ENCODE measurements at regions not wholly inside any gene's neighbourhood (a gene's known extent, or its start where the extent isn't known, plus 50 kb on each side); places are given as distances from the start of the nearest gene placed in this dataset.

GRCh38 chr15:99511866-99512661, 53.7 kb upstream of the MEF2A start:
- TF ChIP-seq CTCF (IDR thresholded peaks at IDR 0.05; ENCODE audit: insufficient read depth, low read length, poor library complexity, severe bottlenecking) = no peak
- Histone ChIP-seq H3K4me3 (ENCODE audit: low read depth, low read length) (no peak overlapping the region), H3K36me3 (ENCODE audit: control insufficient read depth, insufficient read depth, low read length) (no peaks in the 10 kb centered on the region), H3K27me3 (ENCODE audit: control insufficient read depth, insufficient read depth, low read length) (no peaks in the 10 kb centered on the region)
- no peak for DNase-seq (ENCODE audit: low read depth)

- DNase-seq (ENCODE audit: low read depth) = no peak
- H3K4me3 ChIP-seq (ENCODE audit: low read depth, low read length) = no peak overlapping the region
- no peaks in the 10 kb centered on the region for H3K27me3 ChIP-seq (ENCODE audit: control insufficient read depth, insufficient read depth, low read length)
- no peaks in the 10 kb centered on the region for H3K36me3 ChIP-seq (ENCODE audit: control insufficient read depth, insufficient read depth, low read length)
- TF ChIP-seq CTCF (IDR thresholded peaks at IDR 0.05; ENCODE audit: insufficient read depth, low read length, poor library complexity, severe bottlenecking) = no peak
Measured at GRCh38 chr15:99514306-99514705, 51.5 kb upstream of the MEF2A start.

Data from kidney epithelial cell (primary cell).